ENCODE measurements at regions not wholly inside any gene's neighbourhood (a gene's known extent, or its start where the extent isn't known, plus 50 kb on each side); places are given as distances from the start of the nearest gene placed in this dataset.

- POLR2A ChIA-PET, result no interaction called here
- Mint-ChIP-seq H3K9me3 (peaks cover 3% of the 10 kb centered on the region), H3K4me1 (peaks cover 1% of the 10 kb centered on the region), H3K4me3 (no peak overlapping the region), H3K27me3 (peaks cover 5% of the 10 kb centered on the region), H3K36me3 (no peaks in the 10 kb centered on the region), H3K27ac (no peak overlapping the region)
- DNase-seq (no peak), ATAC-seq (ENCODE audit: low read depth) (no peak)
Observed at GRCh38 chr1:223052462-223052861, 90.6 kb downstream of the TLR5 start.

- ATAC-seq (ENCODE audit: low read depth), result no peak
- no peak for DNase-seq
- Mint-ChIP-seq H3K9me3 (peaks cover 3% of the 10 kb centered on the region), H3K27me3 (peaks cover 5% of the 10 kb centered on the region), H3K27ac (no peak overlapping the region), H3K36me3 (no peaks in the 10 kb centered on the region), H3K4me1 (peaks cover 1% of the 10 kb centered on the region), H3K4me3 (no peak overlapping the region)
- POLR2A ChIA-PET, result no interaction called here
Observed at GRCh38 chr1:223052931-223053330, 90.1 kb downstream of the TLR5 start.

GRCh38 chr1:223056802-223057201 lies 86.2 kb downstream of the TLR5 start:
- Mint-ChIP-seq H3K9me3 (no peaks in the 10 kb centered on the region), H3K36me3 (no peaks in the 10 kb centered on the region), H3K4me1 (no peaks in the 10 kb centered on the region), H3K27ac (no peak overlapping the region), H3K27me3 (peaks cover 11% of the 10 kb centered on the region), H3K4me3 (no peak overlapping the region)
- POLR2A ChIA-PET, result no interaction called here
- DNase-seq (no peak), ATAC-seq (ENCODE audit: low read depth) (no peak)

- H3K4me1 Mint-ChIP-seq, result no peaks in the 10 kb centered on the region
- H3K27ac Mint-ChIP-seq, result no peak overlapping the region
- no peaks in the 10 kb centered on the region for H3K36me3 Mint-ChIP-seq
- DNase-seq, result no peak
- no peak for ATAC-seq (ENCODE audit: low read depth)
- no peak overlapping the region for H3K4me3 Mint-ChIP-seq
- POLR2A ChIA-PET, result no interaction called here
- peaks cover 11% of the 10 kb centered on the region for H3K27me3 Mint-ChIP-seq
- H3K9me3 Mint-ChIP-seq, result no peaks in the 10 kb centered on the region
Observed at GRCh38 chr1:223057569-223058093, 85.4 kb downstream of the TLR5 start.
